GM21367 (cell line): ENCODE measurements at regions not wholly inside any gene's neighbourhood (a gene's known extent, or its start where the extent isn't known, plus 50 kb on each side); places are given as distances from the start of the nearest gene placed in this dataset.

Source experiments
- ATAC-seq: cut with Tn5 transposase; IDR thresholded peaks from one replicate; pipeline ENCODE4 v1.9.1; 2021; ENCODE audit not compliant: unreplicated experiment

- no peak for ATAC-seq
Observed at GRCh38 chr20:11195899-11196558, 522.2 kb upstream of the JAG1 start.

GRCh38 chr20:11197851-11198250 is 524.1 kb upstream of the JAG1 start:
- ATAC-seq: no peak

GRCh38 chr20:11200423-11200822 is 526.6 kb upstream of the JAG1 start:
- no peak for ATAC-seq

DNA sequence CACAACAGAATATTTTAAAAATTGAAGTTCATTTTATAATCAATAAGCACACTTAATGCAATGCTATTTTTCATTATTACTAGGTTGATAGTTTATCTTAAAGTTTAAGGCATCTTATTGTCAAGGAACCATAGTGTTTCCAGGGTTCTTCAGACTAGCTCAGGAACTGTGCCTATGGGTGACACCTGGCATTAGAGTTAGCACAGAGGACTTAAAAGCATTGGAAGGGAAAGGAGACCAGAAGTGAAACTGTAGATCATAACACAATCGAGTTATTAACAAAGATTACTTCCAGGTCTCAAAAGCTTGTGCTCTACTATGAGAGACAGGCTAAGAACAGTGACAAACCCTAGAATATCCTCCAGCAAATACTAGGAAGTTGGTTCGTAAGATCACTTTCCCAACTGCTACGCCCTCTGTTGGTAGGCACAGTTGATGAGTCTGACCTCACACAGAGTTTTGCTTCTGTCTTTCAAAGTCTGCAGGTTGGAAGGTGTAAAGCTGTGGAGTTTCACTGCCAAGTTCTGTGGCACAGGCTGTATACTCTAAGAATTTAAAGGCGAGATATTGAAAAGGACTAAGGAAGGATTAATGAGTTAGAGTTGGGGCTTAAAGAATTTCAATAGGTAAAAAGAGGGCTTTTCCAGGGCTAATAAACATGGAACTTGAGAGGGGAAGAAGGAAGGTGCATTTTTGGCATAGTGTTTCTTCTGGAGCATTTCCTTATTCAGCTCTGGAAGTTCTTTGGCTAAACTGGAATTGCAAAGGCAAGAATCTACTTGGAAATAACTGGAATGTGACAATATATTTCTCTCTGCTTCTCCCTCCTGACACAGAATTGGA is 531.3 kb upstream of the JAG1 start:
- ATAC-seq: peak; percentile 89

DNA sequence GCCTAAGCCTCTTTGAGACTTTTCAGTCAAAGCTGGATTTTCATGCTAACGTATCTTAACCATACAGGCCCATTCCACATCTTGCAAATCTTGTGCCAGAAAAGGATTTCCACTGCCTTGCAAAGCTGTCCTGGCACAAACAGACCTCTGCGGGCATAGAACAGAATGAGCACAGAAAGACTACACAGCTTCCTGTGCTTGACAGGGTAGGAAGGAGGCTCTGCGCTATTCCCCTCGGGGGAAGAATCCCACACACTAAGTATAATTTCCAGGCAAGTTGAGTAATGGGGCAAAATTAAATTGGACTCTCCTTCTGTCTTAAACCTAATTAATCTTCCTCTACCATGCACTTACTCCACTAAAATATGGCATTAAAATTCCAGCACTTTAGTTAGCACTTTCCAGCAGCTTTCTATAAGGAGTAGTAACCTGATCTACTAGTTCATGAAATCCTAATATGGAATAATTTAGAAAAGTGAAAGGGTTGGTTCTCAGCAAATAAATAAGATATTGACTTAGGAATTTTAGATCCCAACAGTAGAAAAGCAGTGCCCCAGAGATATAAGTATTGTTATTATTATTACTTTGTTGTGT is 532.1 kb upstream of the JAG1 start:
- ATAC-seq: no peak

- ATAC-seq: no peak
Observed at GRCh38 chr20:11207749-11208502, 534.1 kb upstream of the JAG1 start.

GRCh38 chr20:11210611-11211010 is 536.8 kb upstream of the JAG1 start:
- no peak for ATAC-seq

DNA sequence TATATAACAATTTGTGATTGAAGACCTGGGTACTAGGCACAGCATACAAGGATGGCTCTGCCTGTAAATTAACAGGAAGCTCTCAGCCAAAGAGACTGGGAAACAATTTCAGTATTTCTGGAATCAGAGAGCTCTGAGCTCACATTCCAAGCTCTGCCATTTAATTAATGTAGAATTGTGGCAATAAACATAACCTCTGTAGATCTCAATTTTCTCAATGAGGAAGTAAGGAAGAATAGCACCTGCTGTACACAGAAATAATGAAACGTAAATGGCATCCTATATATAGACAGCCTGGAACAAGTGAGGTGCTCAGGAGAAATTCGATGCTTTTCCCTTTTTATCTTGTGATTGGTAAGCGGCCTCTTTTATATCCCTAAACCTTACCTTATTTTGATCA is 538.5 kb upstream of the JAG1 start:
- ATAC-seq: no peak

- ATAC-seq: no peak
Observed at GRCh38 chr20:11212902-11213301, 539.1 kb upstream of the JAG1 start.

- no peak for ATAC-seq
Observed at GRCh38 chr20:11214256-11214840, 540.5 kb upstream of the JAG1 start.

DNA sequence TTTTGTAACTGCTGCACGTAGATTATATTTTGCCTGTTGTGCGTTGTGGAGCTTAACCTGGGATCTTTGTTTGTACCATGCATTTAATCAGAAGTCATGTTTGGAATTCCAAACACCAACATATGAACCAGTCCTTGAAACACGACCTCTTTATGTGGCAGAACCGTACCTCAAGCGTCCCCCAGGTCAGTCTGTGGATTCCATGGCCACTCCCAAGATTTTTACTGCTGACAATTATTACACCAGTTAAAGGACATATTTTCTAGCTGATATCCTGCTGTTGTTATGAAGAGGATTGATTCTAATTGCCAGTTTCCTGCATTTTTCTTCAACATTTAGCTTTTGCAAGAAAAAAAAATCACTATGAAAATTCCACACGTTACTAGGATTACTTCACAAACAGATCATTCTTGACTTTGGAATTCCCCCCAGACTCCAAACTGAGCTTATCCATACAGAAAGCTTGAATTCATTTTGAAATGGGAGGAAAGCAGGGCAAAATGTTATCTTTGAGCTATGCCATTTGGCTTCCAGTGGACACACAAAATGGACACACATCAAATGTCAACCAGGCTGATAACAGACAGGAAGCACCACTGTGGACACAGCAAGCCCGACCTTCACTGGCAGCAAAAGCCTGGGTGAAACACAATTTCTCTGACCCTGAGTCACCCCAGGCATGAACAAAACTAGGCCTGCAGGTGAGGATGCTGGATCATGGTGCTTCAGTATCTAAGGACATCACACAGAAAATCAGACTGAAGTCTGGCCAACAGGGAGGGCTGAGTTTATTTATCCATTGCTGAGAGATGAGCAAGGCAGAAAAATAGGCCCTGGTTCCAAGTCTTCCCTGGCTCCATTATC is 542.9 kb upstream of the JAG1 start:
- ATAC-seq: no peak

DNA sequence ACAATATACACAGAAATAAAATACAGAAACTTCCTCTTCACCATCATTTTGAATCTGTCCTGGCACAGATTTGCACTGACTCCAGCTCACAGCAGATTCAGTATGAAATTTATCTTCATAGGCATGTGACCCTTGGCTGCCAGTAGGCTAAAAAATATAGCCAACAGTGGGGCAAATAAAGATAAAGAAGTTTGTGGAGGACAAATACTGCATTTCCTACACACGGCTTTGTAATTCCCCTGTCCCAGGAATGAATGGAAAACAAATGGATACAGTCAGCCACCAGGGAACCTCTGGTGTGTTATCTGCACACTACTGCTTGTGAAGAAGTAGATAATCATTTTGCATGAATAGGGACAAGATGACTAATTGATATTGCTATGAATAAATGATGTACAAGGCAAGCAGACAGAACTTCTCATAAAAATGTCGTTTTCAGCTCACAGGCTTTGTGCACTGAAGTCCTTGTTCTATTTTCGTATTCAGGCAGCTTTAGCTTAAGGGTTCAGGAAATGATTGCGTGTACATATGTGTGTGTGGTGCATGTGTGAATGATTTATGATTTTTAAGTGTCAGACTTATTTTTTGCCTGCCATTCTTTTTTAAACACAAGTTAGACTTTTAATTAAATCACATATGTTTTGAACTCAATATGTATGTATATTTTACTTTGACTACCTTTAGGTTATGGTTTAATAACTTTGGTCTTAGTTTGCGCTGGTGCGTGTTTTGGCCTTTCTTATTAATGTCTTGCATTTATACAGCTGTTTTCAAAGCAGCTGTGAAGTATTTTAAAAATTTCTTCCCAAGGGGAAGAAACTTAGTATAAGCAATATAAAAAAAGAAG is 543.8 kb upstream of the JAG1 start:
- no peak for ATAC-seq

DNA sequence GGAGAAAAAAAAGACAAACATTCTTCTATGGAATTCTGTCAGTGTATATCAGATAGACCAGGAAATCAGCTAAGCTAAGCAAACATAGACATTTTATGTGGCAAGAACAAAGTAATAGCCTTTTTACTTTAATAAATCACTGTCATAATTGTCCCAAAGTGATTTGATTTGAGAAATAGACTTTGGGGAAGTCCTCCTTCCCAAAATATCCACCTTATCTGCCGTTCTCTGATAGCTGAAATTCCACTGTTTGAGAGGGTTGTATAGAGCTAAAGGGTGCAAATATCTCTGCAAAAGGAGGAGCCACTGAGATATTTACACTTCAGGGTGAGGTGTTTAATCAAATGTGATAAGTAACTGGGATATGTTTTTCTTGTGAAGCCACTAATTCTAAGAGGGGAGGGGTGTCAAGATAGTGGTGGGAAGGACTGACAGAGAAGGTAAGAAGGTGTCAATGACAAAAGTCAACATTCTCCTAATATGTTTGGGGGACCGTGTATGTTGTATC is 544.4 kb upstream of the JAG1 start:
- ATAC-seq: no peak

DNA sequence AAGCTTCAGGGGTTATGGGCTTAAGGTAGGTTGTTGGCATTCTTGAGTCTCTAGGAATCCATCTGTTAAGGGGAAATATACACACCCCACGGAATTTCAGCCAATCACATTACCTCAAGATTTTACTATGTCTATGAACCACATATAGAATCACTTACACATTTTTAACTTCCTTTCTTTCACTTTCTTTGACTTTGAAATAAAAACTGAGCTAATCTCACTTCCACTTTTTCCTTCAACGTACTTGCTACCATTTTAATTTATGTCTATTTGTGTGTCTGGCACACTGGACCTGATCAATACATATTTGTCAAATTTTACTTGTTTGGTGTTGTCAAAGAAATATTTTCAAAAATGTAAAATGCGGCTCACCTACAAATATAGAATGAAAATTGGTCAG is 545.4 kb upstream of the JAG1 start:
- ATAC-seq: no peak

GRCh38 chr20:11221046-11221445 is 547.2 kb upstream of the JAG1 start:
- ATAC-seq: no peak

- ATAC-seq: no peak
Observed at GRCh38 chr20:11222243-11222642, 548.4 kb upstream of the JAG1 start.

GRCh38 chr20:11227602-11228001 is 553.8 kb upstream of the JAG1 start:
- no peak for ATAC-seq

DNA sequence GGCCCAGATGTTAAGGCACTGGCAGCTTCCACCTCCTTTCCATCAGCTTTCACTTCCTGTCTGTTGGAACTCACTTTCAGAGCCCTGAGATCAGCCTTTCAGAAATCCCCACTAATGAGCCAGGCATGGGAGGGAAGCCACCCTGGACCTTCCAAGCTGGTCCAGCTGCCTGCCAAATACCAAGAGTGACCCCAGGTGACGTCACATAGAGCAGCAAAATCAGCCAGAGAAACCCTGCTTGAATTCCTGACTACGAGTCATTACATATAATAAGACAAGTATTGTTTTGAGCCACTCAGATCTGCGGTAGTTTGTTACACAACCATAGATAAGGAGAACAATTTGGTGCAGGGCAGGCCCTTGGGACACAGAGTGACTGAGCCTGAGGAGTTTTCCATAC is 556.0 kb upstream of the JAG1 start:
- ATAC-seq: no peak

GRCh38 chr20:11230999-11231398 is 557.2 kb upstream of the JAG1 start:
- ATAC-seq: no peak
